Colonic mucosa (tissue), 4 donors: ENCODE measurements at regions not wholly inside any gene's neighbourhood (a gene's known extent, or its start where the extent isn't known, plus 50 kb on each side); places are given as distances from the start of the nearest gene placed in this dataset.

Source experiments
- DNase-seq: peaks from one replicate; pipeline ENCODE4 v3.0.0-alpha.2; 2020
- H3K27ac ChIP-seq: fragments of 200-600 bp; one replicate; pipeline ENCODE4 v1.8.0; 2021
- H3K27me3 ChIP-seq: fragments of 200-600 bp; one replicate; pipeline ENCODE4 v1.8.0; 2021
- H3K36me3 ChIP-seq: fragments of 200-600 bp; one replicate; pipeline ENCODE4 v1.8.0; 2021
- H3K4me1 ChIP-seq: fragments of 200-600 bp; one replicate; pipeline ENCODE4 v1.8.0; 2021; ENCODE audit warnings: mild to moderate bottlenecking
- H3K4me3 ChIP-seq: fragments of 200-600 bp; one replicate; pipeline ENCODE4 v1.8.0; 2021
- H3K9ac ChIP-seq, 2 donors: one replicate each; pipeline ENCODE4 v1.7.0; 2013; ENCODE audit warnings: control low read depth in 2 of 2, low read depth in 2 of 2, low read length in 2 of 2
- H3K9me3 ChIP-seq: fragments of 200-600 bp; one replicate; pipeline ENCODE4 v1.8.0; 2021
- CTCF ChIP-seq: fragments of 200-600 bp; IDR thresholded peaks from one replicate; pipeline ENCODE4 v1.8.0; 2022; ENCODE audit warnings: antibody characterized with exemption, mild to moderate bottlenecking
- intact Hi-C: fragments of 100-400 bp; cut with DNase I; formaldehyde crosslinking; loops from one replicate; pipeline ENCODE4 v1.14.1; 2022
- donor health status: healthy.
- donor health status: DM: no; HTN: no; CAD: no.
- donor health status: DM: no; HTN: no; CAD: no.

GRCh38 chr4:124209211-124209610, 503.3 kb downstream of the ANKRD50 start:
- no peaks in the 10 kb centered on the region for H3K9me3 ChIP-seq
- no peak for DNase-seq
- H3K4me1 ChIP-seq, result no peaks in the 10 kb centered on the region
- H3K4me3 ChIP-seq, result no peak overlapping the region
- TF ChIP-seq CTCF, result no peak
- no peak overlapping the region for H3K9ac ChIP-seq
- no peak overlapping the region for H3K27ac ChIP-seq
- intact Hi-C loops, result no loop called here
- H3K36me3 ChIP-seq, result no peaks in the 10 kb centered on the region
- no peaks in the 10 kb centered on the region for H3K27me3 ChIP-seq

GRCh38 chr4:124209626-124210025, 502.9 kb downstream of the ANKRD50 start:
- intact Hi-C loops, result no loop called here
- Histone ChIP-seq H3K27ac (no peak overlapping the region), H3K27me3 (no peaks in the 10 kb centered on the region), H3K4me3 (no peak overlapping the region), H3K36me3 (no peaks in the 10 kb centered on the region), H3K9me3 (no peaks in the 10 kb centered on the region), H3K9ac (no peak overlapping the region), H3K4me1 (no peaks in the 10 kb centered on the region)
- TF ChIP-seq CTCF, result no peak
- DNase-seq, result no peak

- no peak for TF ChIP-seq CTCF
- Histone ChIP-seq H3K9ac (no peak overlapping the region), H3K4me1 (no peaks in the 10 kb centered on the region), H3K9me3 (no peaks in the 10 kb centered on the region), H3K27ac (no peak overlapping the region), H3K27me3 (no peaks in the 10 kb centered on the region), H3K4me3 (no peak overlapping the region), H3K36me3 (no peaks in the 10 kb centered on the region)
- DNase-seq, result no peak
- intact Hi-C loops, result no loop called here
Measured at GRCh38 chr4:124210746-124211145, 501.8 kb downstream of the ANKRD50 start.

GRCh38 chr4:124212815-124213630, 499.5 kb downstream of the ANKRD50 start:
- no peak for TF ChIP-seq CTCF
- DNase-seq, result no peak
- no peak overlapping the region for H3K4me3 ChIP-seq
- H3K4me1 ChIP-seq, result no peaks in the 10 kb centered on the region
- no peak overlapping the region for H3K9ac ChIP-seq
- intact Hi-C loops, result no loop called here
- no peak overlapping the region for H3K27ac ChIP-seq
- H3K9me3 ChIP-seq, result no peaks in the 10 kb centered on the region
- no peaks in the 10 kb centered on the region for H3K36me3 ChIP-seq
- H3K27me3 ChIP-seq, result no peaks in the 10 kb centered on the region

GRCh38 chr4:124219389-124219788, 493.1 kb downstream of the ANKRD50 start:
- TF ChIP-seq CTCF, result no peak
- Histone ChIP-seq H3K4me3 (no peak overlapping the region), H3K4me1 (no peaks in the 10 kb centered on the region), H3K36me3 (no peaks in the 10 kb centered on the region), H3K27me3 (no peaks in the 10 kb centered on the region), H3K9ac (no peak overlapping the region), H3K9me3 (no peaks in the 10 kb centered on the region), H3K27ac (no peak overlapping the region)
- intact Hi-C loops, result no loop called here
- DNase-seq, result no peak
